ENCODE measurements at regions not wholly inside any gene's neighbourhood (a gene's known extent, or its start where the extent isn't known, plus 50 kb on each side); places are given as distances from the start of the nearest gene placed in this dataset.

DNA sequence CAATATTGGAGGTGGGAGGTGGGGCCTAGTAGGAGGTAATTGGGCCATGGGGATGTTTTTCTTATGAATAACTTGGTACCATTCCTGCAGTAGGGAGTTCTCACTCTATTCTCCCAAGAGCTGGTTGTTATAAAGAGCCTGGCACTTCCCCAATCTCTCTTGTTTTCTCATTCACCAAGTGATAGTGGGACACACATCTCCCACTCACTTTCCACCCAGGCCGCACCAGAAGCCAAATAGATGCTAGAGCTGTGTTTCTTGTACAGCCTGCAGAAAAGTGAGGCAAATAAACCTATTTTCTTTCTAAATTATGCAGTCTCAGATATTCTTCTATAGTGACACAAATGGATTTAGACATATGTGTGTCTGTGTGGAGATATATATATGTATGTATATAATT, 117.6 kb downstream of the ANKRD50 start:
- Histone ChIP-seq H3K27ac (ENCODE audit: low read length) (no peak overlapping the region), H3K9ac (ENCODE audit: low read length) (no peak overlapping the region), H2AFZ (ENCODE audit: low read depth, low read length) (no peak overlapping the region), H3F3A (ENCODE audit: insufficient read depth, low read length, poor library complexity, severe bottlenecking) (no peaks in the 10 kb centered on the region), H3K4me2 (ENCODE audit: low read length) (no peak overlapping the region), H4K20me1 (ENCODE audit: insufficient read depth) (no peaks in the 10 kb centered on the region), H3K36me3 (ENCODE audit: insufficient read depth, low read length) (no peaks in the 10 kb centered on the region), H3K4me3 (ENCODE audit: low read length) (no peak overlapping the region), H3K79me2 (replicated peaks; ENCODE audit: insufficient read depth, low read length) (no peaks in the 10 kb centered on the region), H3K9me3 (ENCODE audit: low read length) (no peaks in the 10 kb centered on the region), H3K9me2 (ENCODE audit: insufficient read depth, low read length) (no peaks in the 10 kb centered on the region), H3K27me3 (ENCODE audit: insufficient read depth, low read depth, low read length) (no peaks in the 10 kb centered on the region)
- no peak for TF ChIP-seq TAF1 (IDR thresholded peaks at IDR 0.05; ENCODE audit: low read depth)

DNA sequence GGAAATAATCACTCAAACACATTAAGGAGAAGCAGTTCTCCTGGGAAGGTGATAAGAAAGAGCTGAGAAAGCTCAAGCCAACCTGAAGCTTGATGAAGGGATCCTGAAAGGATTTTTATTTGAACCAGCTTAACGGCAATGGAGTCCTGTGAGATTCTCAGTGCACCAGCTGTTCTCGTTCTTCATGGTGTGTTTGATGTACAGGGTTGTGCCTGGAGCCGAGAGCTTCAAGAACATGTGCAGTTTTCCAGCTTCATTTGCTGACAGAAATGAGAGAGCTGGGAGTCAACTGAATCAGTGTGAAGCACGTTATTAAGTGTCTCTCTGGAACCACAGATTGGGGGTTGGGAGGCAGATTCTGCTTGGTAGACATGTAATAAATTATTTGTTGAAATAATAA, 115.7 kb downstream of the ANKRD50 start:
- H3K27me3 ChIP-seq (ENCODE audit: insufficient read depth, low read depth, low read length), result no peaks in the 10 kb centered on the region
- H3K79me2 ChIP-seq (replicated peaks; ENCODE audit: insufficient read depth, low read length), result no peaks in the 10 kb centered on the region
- H3K4me3 ChIP-seq (ENCODE audit: low read length), result no peak overlapping the region
- TF ChIP-seq EZH2 (IDR thresholded peaks at IDR 0.05; ENCODE audit: borderline replicate concordance, insufficient read depth, low read length, poor library complexity, severe bottlenecking), result no peak
- no peak overlapping the region for H3K27ac ChIP-seq (ENCODE audit: low read length)
- H3K36me3 ChIP-seq (ENCODE audit: insufficient read depth, low read length), result no peaks in the 10 kb centered on the region
- no peaks in the 10 kb centered on the region for H3K9me2 ChIP-seq (ENCODE audit: insufficient read depth, low read length)
- no peaks in the 10 kb centered on the region for H3K9me3 ChIP-seq (ENCODE audit: low read length)
- no peak overlapping the region for H3K9ac ChIP-seq (ENCODE audit: low read length)
- H4K20me1 ChIP-seq (ENCODE audit: insufficient read depth), result no peaks in the 10 kb centered on the region
- no peak overlapping the region for H3K4me2 ChIP-seq (ENCODE audit: low read length)
- no peaks in the 10 kb centered on the region for H3F3A ChIP-seq (ENCODE audit: insufficient read depth, low read length, poor library complexity, severe bottlenecking)
- H2AFZ ChIP-seq (ENCODE audit: low read depth, low read length), result no peak overlapping the region

DNA sequence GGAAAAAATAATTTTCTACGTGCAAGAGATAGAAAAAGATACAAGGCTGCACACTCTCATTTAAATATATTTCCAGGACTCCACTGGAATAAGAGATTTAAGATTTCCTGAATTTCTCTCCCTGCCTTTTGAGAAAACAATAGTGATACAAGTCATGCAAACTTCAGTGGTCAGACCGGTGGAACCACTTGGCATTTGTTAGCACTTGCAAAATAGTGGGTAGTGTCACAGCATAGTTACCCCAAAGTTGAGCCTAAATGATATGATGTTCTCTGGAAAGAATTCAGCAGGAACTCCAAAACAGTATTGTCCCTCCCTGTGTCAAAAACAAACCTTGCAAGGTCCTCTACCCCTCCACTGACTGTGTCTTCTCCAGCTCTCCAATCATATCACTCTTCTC, 102.3 kb downstream of the ANKRD50 start:
- H3K4me2 ChIP-seq (ENCODE audit: low read length), result no peak overlapping the region
- H3K27ac ChIP-seq (ENCODE audit: low read length), result no peak overlapping the region
- H3K79me2 ChIP-seq (replicated peaks; ENCODE audit: insufficient read depth, low read length), result no peaks in the 10 kb centered on the region
- TF ChIP-seq RAD21 (conservative IDR thresholded peaks at IDR 0.05) (no peak), EP300 (conservative IDR thresholded peaks at IDR 0.05; ENCODE audit: poor library complexity, severe bottlenecking) (no peak), TAF1 (IDR thresholded peaks at IDR 0.05; ENCODE audit: low read depth) (no peak), SMC3 (conservative IDR thresholded peaks at IDR 0.05; ENCODE audit: poor library complexity) (no peak), EZH2 (IDR thresholded peaks at IDR 0.05; ENCODE audit: borderline replicate concordance, insufficient read depth, low read length, poor library complexity, severe bottlenecking) (no peak), POLR2AphosphoS5 (IDR thresholded peaks at IDR 0.05) (no peak), MXI1 (conservative IDR thresholded peaks at IDR 0.05; ENCODE audit: poor library complexity, severe bottlenecking) (no peak)
- TF ChIP-seq, protein P1, sequence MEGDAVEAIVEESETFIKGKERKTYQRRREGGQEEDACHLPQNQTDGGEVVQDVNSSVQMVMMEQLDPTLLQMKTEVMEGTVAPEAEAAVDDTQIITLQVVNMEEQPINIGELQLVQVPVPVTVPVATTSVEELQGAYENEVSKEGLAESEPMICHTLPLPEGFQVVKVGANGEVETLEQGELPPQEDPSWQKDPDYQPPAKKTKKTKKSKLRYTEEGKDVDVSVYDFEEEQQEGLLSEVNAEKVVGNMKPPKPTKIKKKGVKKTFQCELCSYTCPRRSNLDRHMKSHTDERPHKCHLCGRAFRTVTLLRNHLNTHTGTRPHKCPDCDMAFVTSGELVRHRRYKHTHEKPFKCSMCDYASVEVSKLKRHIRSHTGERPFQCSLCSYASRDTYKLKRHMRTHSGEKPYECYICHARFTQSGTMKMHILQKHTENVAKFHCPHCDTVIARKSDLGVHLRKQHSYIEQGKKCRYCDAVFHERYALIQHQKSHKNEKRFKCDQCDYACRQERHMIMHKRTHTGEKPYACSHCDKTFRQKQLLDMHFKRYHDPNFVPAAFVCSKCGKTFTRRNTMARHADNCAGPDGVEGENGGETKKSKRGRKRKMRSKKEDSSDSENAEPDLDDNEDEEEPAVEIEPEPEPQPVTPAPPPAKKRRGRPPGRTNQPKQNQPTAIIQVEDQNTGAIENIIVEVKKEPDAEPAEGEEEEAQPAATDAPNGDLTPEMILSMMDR (IDR thresholded peaks at IDR 0.05; ENCODE audit: poor library complexity, severe bottlenecking), result no peak
- TF ChIP-seq, protein P2, sequence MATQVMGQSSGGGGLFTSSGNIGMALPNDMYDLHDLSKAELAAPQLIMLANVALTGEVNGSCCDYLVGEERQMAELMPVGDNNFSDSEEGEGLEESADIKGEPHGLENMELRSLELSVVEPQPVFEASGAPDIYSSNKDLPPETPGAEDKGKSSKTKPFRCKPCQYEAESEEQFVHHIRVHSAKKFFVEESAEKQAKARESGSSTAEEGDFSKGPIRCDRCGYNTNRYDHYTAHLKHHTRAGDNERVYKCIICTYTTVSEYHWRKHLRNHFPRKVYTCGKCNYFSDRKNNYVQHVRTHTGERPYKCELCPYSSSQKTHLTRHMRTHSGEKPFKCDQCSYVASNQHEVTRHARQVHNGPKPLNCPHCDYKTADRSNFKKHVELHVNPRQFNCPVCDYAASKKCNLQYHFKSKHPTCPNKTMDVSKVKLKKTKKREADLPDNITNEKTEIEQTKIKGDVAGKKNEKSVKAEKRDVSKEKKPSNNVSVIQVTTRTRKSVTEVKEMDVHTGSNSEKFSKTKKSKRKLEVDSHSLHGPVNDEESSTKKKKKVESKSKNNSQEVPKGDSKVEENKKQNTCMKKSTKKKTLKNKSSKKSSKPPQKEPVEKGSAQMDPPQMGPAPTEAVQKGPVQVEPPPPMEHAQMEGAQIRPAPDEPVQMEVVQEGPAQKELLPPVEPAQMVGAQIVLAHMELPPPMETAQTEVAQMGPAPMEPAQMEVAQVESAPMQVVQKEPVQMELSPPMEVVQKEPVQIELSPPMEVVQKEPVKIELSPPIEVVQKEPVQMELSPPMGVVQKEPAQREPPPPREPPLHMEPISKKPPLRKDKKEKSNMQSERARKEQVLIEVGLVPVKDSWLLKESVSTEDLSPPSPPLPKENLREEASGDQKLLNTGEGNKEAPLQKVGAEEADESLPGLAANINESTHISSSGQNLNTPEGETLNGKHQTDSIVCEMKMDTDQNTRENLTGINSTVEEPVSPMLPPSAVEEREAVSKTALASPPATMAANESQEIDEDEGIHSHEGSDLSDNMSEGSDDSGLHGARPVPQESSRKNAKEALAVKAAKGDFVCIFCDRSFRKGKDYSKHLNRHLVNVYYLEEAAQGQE (IDR thresholded peaks at IDR 0.05; ENCODE audit: borderline replicate concordance), result no peak
- no peak overlapping the region for H3K9ac ChIP-seq (ENCODE audit: low read length)
- H3K27me3 ChIP-seq (ENCODE audit: insufficient read depth, low read depth, low read length), result no peaks in the 10 kb centered on the region
- no peaks in the 10 kb centered on the region for H3F3A ChIP-seq (ENCODE audit: insufficient read depth, low read length, poor library complexity, severe bottlenecking)
- H4K20me1 ChIP-seq (ENCODE audit: insufficient read depth), result no peaks in the 10 kb centered on the region
- H3K4me3 ChIP-seq (ENCODE audit: low read length), result no peak overlapping the region
- H2AFZ ChIP-seq (ENCODE audit: low read depth, low read length), result no peak overlapping the region
- H3K9me3 ChIP-seq (ENCODE audit: low read length), result no peaks in the 10 kb centered on the region
- no peaks in the 10 kb centered on the region for H3K36me3 ChIP-seq (ENCODE audit: insufficient read depth, low read length)
- H3K9me2 ChIP-seq (ENCODE audit: insufficient read depth, low read length), result no peaks in the 10 kb centered on the region

Small RNAs in the stretch of these regions (small RNA-seq; reads per million reads assigned to genes)
- gene AC093767.1, result 0 reads per million in 3 experiments

Data from neural cell (in vitro differentiated cells).